H54 (cell line): ENCODE measurements at regions not wholly inside any gene's neighbourhood (a gene's known extent, or its start where the extent isn't known, plus 50 kb on each side); places are given as distances from the start of the nearest gene placed in this dataset.

Source experiments
- DNase-seq: peaks from one replicate; pipeline ENCODE4 v3.0.0; 2011; ENCODE audit warnings: low spot score, mixed read lengths; ENCODE audit not compliant: insufficient read length
- FAIRE-seq: peaks from 3 replicates; lab custom pipeline; 2011; peaks lifted over from hg19 to GRCh38; lab: Jason Lieb, UNC
- POLR2A ChIP-seq: IDR thresholded peaks from 2 replicates; pipeline ENCODE4 v1.6.1; 2011; ENCODE audit warnings: low read depth, mild to moderate bottlenecking, low read length

DNA sequence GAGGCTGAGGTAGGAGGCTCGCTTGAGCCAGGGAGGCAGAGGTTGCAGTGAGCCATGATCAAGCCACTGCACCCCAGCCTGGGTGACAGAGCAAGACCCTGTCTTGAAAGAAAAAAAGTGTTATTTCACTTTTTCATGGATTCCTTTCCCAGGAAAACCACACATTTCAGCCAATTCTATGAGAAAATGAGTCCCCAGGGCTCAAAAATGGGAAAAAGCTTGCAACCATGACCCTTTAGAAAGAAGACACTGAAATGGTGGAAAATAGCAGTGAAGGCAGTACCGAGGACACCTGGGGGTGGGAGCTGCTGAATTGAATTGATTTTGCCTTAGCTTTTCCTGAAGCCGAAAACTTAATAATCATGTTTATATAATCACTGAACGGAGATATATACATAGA, 284.2 kb upstream of the HDAC4 start:
- no peak for FAIRE-seq
- no peak for TF ChIP-seq POLR2A
- DNase-seq = no peak

DNA sequence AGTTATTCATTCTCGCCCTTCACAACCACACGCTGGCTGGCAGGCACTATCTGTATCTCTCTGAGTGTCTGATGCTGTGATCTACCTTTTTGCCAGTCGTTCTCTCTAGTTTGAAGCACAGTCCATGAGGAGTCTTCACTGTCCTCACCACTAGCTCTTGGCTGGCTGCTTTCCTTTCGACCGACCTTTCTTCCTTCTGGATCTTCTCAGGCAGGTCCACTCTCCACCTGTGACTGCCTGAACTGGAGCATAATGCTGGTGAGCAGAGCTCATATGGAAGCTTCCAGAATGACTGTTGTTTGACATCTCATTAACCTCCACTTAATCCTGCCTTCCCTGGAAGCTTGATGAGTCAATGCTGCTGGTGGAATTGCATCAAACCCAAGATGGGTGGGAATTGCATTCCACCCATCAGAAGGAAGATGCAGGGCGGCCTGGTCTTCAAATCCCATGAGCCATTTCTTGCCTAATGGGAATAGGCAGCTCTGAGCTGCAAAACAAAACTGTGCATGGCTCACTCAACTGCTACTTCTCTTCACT, 283.5 kb upstream of the HDAC4 start:
- no peak for FAIRE-seq
- DNase-seq = no peak
- TF ChIP-seq POLR2A = no peak

DNA sequence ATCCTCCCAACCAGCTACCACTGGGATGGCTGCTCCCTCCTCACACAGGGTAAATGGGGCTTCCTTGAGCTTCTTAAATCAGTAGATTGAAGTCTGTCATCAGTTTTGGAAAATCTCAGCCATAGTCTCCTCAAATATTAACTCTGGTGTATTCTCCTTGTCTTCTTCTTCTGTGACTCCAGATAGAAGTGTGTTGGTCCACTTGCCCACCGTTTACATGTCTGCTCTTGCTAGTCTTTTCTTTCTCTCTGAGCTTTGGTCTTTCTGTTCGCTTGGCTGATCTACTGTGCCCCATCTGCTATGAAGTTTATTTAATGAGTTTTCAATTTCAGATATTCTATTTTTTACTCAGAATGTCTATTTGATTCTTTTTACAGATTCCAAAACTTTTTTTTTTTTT, 281.7 kb upstream of the HDAC4 start:
- FAIRE-seq = no peak
- no peak for TF ChIP-seq POLR2A

DNA sequence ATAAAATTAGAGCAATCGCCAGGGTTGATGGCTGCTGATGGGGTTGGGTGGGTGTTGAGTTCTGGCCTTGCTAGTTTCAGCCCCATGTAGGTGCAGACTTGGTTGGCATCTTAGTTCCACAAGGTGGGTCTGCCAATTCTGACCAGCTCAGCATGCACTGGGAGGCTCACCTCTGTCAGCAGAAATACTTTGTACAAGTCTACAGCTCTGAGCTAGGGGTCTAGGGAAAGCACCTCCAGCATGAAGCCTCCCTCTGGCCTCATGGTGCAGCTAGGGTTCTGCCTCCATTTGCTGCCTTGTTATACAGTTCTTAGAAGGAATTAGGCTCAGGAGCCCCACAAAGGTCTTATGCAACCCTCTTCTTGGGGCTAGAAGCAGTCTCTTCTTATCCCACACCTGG, 278.9 kb upstream of the HDAC4 start:
- TF ChIP-seq POLR2A = no peak
- FAIRE-seq = no peak
- DNase-seq = no peak

More for the DNA sequence above, 281.7 kb upstream of the HDAC4 start:
- no peak for DNase-seq

DNA sequence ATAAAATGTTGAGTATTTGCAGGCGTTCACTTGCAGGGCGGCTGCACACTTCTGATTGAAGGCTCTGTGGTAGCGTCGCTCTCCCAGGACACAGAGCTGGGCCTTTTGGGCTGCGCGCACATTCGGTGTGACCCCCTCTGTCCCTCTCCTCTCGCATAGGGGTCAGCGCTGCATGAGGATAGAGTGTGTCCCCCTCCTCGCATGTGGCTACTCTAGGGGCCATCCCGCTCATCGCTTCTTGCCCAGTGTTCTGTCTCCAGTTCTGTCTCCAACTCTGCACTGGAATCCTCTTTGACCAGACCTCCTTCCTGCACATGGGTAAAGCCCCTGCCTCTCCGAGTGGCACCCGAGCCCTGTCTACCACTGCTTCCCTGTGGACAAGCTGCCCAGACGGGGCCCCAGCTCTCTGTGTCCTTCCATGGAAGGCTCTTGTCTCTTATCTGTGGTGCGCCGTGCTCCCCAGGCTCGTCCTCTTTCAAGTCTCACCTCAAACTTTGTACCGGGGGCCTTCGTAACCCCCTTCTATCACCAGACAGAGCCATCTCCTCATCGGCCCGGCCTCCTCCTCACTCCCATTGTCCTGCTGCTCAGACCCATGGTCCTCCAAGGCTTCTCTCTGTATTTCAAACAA, 278.0 kb upstream of the HDAC4 start:
- FAIRE-seq (no peak), DNase-seq (no peak)
- TF ChIP-seq POLR2A = no peak

DNA sequence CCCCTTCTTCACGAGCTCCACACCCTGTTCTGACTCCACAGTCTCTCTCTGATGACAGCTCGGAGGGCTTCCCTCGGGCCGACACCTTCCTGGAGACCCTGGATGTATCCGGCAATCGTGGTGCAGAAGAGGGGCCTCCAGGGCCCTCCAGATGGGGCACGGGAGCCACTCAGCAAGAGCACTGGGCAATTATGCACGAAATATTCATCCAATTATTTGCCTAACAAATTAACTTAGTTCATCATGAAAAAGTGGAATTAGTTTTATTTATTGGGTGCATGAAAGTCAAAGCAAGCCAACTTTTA, 277.3 kb upstream of the HDAC4 start:
- no peak for FAIRE-seq

DNA sequence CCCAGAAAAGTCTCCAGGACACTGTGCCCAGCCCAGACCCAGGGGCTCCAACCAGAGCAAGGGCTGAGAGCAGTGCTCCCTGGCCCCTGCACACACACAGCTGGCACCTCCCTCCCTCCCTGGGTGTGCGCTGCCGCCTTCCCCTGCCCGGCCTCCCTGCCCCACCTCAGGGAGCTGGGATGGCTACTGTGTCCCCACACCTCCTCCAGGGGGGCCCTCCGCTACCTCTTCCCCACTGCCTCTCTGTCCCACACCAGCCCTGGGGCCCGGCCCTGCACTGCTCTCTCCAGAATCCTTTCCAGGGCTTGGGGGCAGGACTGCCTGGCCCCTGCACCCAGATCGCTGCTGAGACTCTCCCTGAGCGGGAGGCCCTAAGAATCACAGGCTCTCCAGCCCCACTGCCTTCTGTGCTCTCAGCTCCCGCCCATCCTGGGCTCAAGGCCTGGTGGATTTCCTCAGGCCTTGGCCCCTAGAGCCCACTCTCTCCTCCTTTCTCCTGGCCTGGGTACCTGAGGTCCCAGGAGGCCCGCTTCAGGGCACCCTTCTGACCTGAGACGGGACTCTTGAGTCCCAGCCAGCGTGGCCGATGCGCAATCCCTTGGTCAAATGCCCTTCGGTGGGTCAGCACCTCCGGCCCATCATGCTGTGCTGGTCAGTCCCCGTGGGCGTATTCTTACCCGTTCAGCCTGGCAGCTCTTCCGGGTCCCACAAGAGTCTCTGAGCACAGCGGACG, 276.8 kb upstream of the HDAC4 start:
- no peak for TF ChIP-seq POLR2A
- DNase-seq (no peak), FAIRE-seq (no peak)

More for the DNA sequence above, 277.3 kb upstream of the HDAC4 start:
- no peak for TF ChIP-seq POLR2A
- DNase-seq = no peak

DNA sequence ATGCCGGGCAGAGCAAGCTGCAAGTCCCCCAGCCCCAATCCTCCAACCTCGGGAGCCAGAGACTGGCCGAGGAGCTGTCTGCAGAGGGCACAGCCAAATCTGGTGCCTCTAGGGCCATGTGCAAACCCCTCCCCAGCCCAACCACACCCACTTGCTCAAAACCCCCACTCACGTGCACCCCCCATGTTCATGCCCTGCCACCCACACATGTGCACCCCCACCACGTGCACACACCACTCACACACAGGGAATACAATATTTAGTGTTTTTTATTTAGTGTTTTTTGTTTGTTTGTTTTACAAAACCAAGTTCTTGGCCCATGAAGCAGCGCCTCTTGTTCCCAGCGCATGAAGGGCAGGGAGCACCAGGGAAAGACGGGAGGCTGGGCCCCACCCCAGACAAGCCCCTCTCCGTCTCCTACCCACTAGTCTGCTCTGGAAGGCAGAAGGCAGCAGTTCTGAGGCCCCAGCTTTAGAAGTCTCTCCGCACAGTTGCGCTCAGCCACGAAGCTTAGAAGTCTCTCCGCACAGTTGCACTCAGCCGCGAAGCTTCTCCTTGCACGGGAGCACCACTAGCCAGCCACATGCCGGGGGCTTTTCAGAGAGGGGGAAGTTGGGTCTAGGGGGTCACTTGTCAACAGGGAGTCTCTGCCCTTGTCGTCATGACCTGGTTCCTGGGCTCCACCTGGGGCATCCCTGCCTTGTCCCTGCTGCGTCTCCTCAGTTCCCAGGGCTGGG, 276.1 kb upstream of the HDAC4 start:
- DNase-seq (no peak), FAIRE-seq (no peak)
- no peak for TF ChIP-seq POLR2A

DNA sequence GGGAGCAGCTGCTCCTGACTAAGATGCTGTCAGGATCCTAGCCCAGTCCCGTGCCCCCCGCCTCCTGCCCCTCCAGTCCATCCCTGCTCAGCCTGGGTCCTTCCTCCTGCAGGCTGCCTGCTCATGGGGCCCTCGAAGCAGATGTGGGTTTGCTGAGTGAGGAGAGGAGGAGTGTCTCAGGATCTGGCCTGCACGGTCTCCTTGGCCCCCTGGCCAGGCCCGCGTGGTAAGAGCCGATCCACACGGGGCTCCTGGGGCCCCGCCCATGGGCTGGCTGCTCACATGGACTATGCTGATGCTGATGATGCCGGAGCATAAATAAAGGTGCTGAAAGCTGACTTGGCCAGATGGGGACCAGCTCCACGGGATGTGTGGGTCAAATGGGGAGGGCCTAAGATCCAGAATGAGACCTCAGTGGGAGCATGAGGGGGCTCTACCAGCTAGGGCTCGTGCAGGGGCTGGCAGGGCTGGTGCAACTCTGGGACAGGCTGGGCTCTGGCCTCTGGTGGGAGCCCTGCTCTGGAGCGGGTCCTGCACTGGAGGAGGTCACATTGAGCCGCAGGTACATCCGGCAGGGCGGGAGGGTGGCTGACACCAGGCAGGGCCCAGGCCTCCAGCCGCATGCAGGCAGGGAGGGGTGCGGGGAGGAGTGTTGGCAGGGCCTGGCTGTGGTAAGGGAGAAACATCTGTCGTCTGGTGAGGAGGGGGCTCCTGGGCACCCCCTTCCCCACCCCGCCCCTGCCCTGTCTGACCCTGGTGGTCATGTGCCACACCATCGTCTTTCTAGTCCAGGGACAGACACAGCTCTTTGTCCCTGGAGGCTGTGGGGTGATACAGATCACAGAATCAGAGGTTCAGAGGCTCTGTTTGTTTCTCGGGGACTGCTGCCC, 275.3 kb upstream of the HDAC4 start:
- no peak for DNase-seq
- TF ChIP-seq POLR2A = no peak
- no peak for FAIRE-seq

DNA sequence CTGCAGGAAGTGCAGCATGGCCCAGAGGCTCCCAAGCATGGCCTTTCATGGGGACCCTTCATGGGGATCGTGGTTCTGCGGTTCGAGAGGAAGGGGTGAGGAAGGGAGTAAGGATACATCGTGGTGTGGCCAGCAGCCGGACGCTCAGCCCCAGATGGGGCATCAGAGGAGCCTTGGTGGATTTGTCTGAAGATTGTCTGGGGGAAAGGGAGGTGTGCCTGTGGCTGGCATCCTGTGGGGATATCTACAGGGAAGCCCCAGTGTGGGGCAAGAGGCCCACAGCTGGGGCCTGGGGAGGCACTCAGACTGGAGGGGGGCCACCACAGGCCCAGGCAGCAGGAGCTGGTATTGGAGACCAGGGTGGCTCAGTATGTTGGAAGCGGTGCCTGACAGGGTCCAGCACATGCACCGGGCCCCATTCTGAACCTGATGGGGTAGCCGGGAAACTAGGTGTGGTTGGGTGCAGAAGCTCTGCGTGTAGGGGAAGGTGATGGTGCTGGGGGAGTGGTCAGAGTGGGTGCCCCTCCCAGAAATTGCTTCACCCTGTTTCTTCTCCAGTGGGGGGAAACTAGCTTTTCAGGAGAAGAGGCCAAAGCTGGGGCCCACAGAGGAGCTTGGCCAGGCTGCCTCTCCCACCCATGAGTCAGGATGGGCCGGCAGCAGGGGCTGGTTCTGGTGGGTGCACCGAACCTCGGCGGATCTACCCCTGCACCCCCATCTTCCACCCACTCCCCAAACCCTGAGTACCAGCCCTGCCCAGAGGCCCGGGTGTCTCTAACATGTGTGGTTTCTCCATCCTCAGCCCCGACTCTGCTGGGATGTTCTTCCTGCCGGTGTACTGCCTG, 274.4 kb upstream of the HDAC4 start:
- TF ChIP-seq POLR2A = no peak
- FAIRE-seq (no peak), DNase-seq (no peak)

DNA sequence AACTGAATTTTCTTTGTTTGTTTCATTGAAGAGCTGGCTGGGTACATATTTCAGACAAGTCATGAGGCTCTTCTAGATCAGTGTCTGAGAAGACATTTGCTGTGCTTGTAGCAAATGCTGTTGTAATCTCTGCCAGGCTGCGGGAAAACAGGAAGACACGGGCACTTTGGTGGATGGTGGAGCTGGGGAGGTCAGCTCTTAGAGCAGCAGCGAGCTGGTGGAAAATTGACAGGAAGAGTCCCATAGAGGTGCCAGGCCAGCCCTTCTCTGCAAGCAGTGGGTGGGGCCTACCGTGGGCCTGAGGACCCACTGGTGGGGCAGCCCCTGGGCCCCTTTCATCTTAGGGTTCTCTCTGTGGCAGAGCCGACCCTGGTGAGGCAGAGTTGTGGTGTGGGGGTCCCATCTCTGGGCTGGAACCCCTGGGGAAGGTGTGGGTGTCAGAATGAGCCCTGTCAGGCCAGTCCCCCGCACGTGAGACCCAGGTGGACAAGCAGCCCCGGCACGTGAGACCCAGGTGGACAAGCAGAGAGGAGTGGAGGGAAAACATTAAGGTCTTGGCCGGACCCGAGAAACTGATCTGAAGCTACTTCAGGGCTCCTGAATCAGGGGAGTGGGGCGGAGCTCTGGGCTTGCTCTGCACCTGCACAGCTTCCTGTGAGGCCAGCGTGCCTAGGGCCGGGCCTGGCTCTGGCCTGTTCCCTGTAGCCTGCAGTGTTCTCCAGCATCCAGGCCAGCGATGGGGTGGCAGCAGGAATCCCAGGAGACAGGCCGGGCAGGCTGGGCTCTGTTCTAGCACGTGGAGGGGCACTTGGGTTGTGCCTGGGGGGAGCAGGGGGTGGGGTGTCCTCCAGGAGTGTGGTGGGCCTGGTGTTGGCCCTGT, 273.5 kb upstream of the HDAC4 start:
- FAIRE-seq (no peak), DNase-seq (no peak)
- no peak for TF ChIP-seq POLR2A

DNA sequence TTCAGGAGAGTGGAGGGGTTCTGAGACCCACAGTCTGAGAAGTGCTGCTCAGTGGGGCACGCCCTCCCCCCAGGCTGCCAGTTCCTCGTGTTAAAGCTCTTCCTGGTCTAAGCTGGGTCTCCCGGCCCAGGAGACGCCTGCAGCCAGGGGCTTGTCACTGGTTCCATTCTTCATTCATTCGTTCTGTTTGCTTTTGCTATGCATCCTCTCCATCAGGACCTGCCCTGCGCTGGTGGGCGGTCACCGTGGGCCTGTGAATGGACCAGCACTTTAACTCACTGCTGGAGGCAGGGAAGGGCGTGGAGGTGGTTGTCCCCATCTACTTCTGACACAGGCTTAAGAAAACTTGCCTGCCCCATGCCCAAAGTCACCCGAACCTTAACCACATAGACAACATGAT, 272.8 kb upstream of the HDAC4 start:
- no peak for TF ChIP-seq POLR2A
- DNase-seq (no peak), FAIRE-seq (no peak)
